AG10803 (cell line): ENCODE measurements at regions not wholly inside any gene's neighbourhood (a gene's known extent, or its start where the extent isn't known, plus 50 kb on each side); places are given as distances from the start of the nearest gene placed in this dataset.

Experiments used
- DNase-seq: peaks from one replicate; pipeline ENCODE4 v3.0.0; 2010; ENCODE audit warnings: low read depth
- H3K4me3 ChIP-seq: 2 replicates; pipeline ENCODE4 v1.5.1; 2011; ENCODE audit warnings: mild to moderate bottlenecking, low read length, control low read depth
- TF ChIP-seq, protein P1 (sequence below): conservative IDR thresholded peaks from 2 replicates; pipeline ENCODE4 v1.5.1; 2011; ENCODE audit warnings: mild to moderate bottlenecking, low read length, control low read depth, inconsistent platforms

DNA sequence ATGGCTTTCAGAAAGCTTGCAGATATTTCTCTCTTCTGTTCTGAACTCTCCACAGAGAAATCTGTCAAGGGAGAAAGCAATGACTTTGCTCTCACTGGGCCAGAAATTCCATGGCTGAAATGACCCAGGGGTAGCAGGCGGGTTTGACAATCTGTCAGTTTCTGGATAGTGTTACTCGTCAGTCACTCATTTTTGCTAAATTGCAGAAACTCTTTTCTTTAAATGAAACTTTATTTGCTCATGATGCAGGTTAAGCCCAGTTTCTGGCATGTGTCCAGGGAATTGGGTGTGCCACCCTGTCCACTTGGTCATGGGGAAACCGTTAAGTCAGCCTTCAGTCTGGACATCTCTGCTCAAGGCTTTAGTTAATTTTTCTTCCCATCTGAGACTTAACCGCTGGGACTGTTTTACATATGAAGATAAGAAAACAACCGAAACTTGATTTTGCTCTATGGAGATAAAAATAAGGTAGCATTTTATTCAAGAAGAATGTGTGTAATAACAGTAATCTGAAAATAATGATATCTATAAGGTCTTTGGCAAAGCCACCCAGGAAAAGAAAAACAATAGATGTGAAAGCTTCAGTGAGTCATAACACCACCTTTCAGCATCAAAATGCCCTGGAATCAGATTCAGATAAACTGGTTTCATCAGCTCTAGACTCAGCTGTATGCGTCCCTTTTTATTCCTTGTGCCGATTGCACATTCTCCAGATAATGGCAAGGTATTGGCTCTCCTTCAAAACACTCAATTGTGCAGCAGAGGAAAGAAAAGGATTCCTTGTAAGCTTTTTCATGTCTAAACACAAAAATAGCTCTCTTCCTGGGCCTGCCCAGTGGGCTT lies 308.3 kb downstream of the ZSWIM6 start:
- TF ChIP-seq, protein P1, sequence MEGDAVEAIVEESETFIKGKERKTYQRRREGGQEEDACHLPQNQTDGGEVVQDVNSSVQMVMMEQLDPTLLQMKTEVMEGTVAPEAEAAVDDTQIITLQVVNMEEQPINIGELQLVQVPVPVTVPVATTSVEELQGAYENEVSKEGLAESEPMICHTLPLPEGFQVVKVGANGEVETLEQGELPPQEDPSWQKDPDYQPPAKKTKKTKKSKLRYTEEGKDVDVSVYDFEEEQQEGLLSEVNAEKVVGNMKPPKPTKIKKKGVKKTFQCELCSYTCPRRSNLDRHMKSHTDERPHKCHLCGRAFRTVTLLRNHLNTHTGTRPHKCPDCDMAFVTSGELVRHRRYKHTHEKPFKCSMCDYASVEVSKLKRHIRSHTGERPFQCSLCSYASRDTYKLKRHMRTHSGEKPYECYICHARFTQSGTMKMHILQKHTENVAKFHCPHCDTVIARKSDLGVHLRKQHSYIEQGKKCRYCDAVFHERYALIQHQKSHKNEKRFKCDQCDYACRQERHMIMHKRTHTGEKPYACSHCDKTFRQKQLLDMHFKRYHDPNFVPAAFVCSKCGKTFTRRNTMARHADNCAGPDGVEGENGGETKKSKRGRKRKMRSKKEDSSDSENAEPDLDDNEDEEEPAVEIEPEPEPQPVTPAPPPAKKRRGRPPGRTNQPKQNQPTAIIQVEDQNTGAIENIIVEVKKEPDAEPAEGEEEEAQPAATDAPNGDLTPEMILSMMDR: no peak
- no peak overlapping the region for H3K4me3 ChIP-seq
- no peak for DNase-seq

DNA sequence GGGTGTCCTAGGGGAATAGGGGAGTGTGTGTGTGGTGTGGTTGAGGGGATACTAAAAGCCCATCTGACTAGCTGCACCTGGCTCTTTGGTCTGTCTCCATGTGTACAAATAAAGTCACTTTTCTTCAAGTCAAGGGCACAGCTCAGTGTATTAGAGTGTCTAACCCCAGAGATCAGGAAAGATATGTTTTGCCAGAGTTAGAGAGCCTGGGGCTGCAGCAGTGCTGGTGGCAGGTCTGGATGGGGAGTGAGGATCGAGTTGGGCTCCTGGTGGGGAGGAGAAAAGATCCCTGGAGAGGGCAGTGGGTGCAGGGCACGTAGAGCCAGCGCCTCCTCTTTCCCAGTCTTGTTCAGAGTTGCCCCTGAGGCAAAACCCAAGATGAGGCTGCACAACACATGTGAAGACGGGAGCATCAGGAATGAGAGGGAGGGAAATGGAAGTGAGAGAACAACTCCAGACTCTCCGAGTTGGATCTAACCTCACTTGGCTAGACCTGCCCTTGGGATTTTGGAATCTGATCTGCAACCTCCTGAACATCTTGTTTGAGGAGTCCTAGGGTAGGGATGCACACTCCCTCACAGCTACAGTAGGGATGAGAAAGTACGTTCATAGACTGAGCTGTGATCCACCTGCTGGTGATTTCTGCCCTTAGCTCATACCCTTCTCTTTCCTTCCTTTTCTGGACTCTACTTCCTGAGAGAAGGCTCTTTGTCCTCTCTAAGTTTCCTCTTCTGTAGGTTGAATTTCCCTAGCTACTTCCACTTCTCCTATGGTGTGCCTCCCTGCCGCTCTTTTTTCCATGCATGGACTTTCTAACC lies 309.9 kb downstream of the ZSWIM6 start:
- H3K4me3 ChIP-seq: no peak overlapping the region
- peak; percentile 23 for DNase-seq
- TF ChIP-seq, protein P1: peak; percentile 46

DNA sequence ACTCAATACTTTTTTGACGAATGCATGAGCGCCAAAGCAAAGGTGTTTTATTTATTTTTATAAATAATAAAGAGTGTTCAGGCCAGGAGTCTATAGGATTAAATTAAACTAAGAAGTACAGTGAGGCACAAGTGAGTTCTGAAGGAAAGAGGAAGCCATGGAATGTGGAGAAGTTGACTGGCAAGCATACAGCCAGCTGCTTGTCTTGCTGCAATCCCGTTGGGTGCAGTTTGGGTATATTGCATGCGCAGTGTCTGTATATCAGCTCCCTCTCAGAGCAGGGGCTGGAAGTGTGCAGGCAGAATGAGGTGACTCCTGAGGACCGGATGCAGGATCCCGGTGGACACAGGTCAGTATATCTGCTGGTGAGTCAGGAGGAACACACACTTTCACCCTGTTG lies 315.6 kb downstream of the ZSWIM6 start:
- H3K4me3 ChIP-seq: no peak overlapping the region
- TF ChIP-seq, protein P1: no peak
- no peak for DNase-seq

DNA sequence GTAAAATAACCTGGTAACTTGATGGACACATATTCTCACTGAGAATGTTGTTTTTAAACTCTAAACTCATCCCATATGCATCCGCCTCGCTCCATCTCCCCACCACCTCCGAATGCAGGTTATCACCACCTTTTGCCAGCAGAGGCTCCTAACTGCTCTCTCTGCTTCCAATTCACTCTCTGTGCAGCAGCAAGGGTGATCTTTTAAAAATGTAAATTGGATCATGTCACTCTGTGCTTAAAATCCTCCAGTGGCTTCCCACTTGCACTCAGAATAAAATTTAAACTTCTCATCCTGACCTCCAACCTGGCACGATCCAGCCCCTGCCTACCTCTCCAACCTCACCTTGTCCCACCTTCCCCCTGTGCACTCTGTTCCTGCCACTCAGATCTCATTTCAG lies 317.2 kb downstream of the ZSWIM6 start:
- no peak overlapping the region for H3K4me3 ChIP-seq
- DNase-seq: no peak
- TF ChIP-seq, protein P1: no peak

DNA sequence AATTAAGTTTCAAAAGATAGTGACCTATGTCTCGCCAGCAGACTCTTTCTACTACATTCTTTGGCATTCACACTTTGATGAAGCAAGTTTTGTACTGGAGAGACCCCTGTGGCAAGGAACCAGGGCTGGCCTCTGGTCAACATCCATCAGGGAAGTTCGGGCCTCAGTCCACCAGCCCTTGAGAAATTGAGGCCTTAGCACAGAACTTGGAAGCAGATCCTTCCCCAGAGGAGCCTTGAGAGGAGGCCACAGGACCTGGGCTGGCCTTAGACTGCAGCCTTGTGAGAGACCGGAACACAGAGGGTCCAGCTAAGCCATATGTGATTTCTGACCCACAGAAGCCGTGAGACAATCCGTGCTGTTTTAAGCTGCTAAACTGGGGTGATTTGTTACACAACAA lies 317.9 kb downstream of the ZSWIM6 start:
- no peak for DNase-seq
- TF ChIP-seq, protein P1: no peak
- H3K4me3 ChIP-seq: no peak overlapping the region

DNA sequence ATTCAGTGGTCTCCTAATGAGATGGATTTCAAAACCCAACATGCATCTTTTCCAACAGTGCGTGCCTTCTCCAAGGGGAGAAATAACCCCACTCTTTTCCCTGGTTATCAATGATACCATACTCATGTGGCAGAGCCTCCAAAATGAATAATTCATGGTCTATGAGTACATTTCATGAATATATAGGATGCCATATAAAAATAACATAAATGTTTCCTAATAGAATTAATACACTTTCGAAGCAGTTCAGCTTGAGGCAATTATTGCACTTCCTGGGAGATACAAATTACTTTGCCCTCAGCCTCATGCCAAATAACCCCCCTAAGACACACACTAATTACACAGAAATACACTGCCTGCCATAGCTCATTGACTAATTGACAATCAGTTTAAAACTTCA lies 318.6 kb downstream of the ZSWIM6 start:
- no peak overlapping the region for H3K4me3 ChIP-seq
- TF ChIP-seq, protein P1: no peak
- no peak for DNase-seq
